Stimulated activated memory B cell treated with anti-CD40 and anti-IgM and Interleukin-4, amounts not matched to agents 10 μg/mL and 1 μg/mL and 100 μg/mL, for 72 hours (primary cell): ENCODE measurements at regions not wholly inside any gene's neighbourhood (a gene's known extent, or its start where the extent isn't known, plus 50 kb on each side); places are given as distances from the start of the nearest gene placed in this dataset.

Experiments
- ATAC-seq: fragments of 150-1000 bp; cut with Tn5 transposase; 2 replicates; pipeline ENCODE4 v1.10.0; 2021
- H3K27ac Mint-ChIP-seq: one replicate; pipeline ENCODE4 v1.8.0; 2022; ENCODE audit warnings: mild to moderate bottlenecking, mixed read lengths
- H3K27me3 Mint-ChIP-seq: one replicate; pipeline ENCODE4 v1.8.0; 2022; ENCODE audit warnings: mixed read lengths
- H3K36me3 Mint-ChIP-seq: one replicate; pipeline ENCODE4 v1.8.0; 2022; ENCODE audit warnings: mixed read lengths
- H3K4me1 Mint-ChIP-seq: one replicate; pipeline ENCODE4 v1.8.0; 2022; ENCODE audit warnings: mixed read lengths
- H3K4me3 Mint-ChIP-seq: one replicate; pipeline ENCODE4 v1.8.0; 2022; ENCODE audit warnings: mild to moderate bottlenecking, moderate library complexity, mixed read lengths
- H3K9me3 Mint-ChIP-seq: one replicate; pipeline ENCODE4 v1.8.0; 2022; ENCODE audit warnings: mixed read lengths

DNA sequence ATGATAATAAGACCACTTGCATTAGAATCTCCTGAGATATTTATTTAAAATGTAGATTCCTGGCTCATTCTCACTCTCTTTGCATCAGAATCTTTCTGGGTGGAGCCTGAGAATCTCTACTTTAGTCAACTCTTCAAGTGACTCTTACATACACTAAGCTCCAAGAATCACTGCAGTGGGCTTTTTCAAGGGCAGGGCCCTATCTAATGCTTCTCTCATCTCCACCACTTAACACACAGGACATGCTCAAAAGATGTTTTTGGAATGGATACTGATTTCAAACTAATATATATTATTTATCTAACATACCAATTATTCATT lies 68.9 kb upstream of the GAP43 start:
- Mint-ChIP-seq H3K9me3 (no peaks in the 10 kb centered on the region), H3K27me3 (peaks cover 15% of the 10 kb centered on the region), H3K4me1 (no peaks in the 10 kb centered on the region), H3K4me3 (no peak overlapping the region), H3K36me3 (no peaks in the 10 kb centered on the region), H3K27ac (no peak overlapping the region)
- no peak for ATAC-seq

DNA sequence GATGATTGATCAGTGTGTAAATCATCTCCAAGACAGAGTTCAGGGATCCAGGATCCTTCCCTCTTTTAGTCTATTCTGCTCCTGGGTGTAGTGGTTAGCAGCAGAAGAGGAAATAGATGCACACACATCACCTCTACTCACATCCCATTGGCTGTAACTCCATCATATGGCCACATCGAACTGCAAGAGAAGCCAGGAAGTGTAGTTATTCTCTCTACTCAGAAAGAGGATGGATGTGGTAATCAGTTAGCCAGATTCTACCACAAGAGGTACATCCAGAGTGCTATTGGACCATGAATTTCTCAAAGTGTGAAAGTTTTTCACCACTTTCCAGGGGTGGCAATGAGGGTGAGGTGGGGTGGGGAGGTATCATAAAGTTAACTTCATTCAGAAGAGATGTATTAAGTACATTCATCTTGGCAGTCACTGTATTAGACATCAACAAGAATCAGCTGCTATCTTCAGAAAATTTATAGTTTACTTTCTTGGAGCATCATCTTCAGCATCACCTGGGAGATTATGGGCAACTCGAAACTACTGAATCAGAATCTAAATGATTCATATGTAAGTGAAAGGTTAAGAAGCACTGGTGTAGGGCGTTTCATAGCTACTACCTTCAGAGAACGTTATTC lies 60.6 kb upstream of the GAP43 start:
- Mint-ChIP-seq H3K9me3 (no peaks in the 10 kb centered on the region), H3K36me3 (no peaks in the 10 kb centered on the region), H3K27ac (no peak overlapping the region), H3K27me3 (peaks cover 17% of the 10 kb centered on the region), H3K4me3 (no peak overlapping the region), H3K4me1 (no peaks in the 10 kb centered on the region)
- no peak for ATAC-seq

DNA sequence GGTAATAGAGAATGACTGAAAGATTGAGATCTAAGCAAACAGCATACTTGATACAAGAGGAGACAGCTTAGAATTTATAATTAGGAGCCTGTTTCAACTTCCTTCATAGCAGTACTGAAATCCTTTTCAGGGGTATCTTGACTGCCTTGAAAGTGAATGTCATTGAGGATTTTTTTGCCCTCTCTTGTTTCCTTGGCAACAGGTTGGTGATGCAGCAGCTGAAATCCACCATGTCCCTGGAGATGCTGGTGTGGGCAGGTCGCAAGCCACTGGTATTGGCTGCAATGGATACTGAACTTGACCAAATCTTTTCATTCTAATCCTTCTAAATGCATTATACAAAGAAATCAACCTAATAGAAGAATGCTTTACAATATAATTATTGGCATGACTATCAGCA lies 59.3 kb upstream of the GAP43 start:
- H3K4me1 Mint-ChIP-seq = no peaks in the 10 kb centered on the region
- H3K27me3 Mint-ChIP-seq = peaks cover 17% of the 10 kb centered on the region
- no peaks in the 10 kb centered on the region for H3K36me3 Mint-ChIP-seq
- no peak overlapping the region for H3K27ac Mint-ChIP-seq
- no peak for ATAC-seq
- H3K9me3 Mint-ChIP-seq = no peaks in the 10 kb centered on the region
- H3K4me3 Mint-ChIP-seq = no peak overlapping the region

DNA sequence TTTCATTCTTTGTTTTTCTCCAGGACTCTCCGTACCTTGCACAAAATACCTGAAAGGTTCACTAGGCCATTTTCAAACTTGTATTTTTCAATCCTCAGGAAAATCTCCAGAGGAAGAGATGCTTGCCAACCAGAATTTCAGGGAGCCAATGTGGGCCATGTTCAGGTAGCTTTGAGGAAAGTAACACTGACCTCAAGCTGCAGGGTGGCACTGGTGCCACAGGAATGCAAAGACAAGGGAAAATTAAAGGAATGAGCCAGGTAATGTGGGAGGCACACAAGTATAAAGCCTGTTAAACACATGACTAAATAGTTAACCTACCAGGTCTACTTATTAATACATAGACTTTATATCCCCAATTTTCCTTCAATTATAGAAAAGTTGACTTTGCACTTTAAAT lies 51.9 kb upstream of the GAP43 start:
- H3K9me3 Mint-ChIP-seq = no peaks in the 10 kb centered on the region
- no peaks in the 10 kb centered on the region for H3K27me3 Mint-ChIP-seq
- no peaks in the 10 kb centered on the region for H3K36me3 Mint-ChIP-seq
- no peak overlapping the region for H3K27ac Mint-ChIP-seq
- no peak overlapping the region for H3K4me3 Mint-ChIP-seq
- no peak for ATAC-seq
- H3K4me1 Mint-ChIP-seq = no peaks in the 10 kb centered on the region
